Large intestine (tissue), 3 donors: ENCODE measurements at regions not wholly inside any gene's neighbourhood (a gene's known extent, or its start where the extent isn't known, plus 50 kb on each side); places are given as distances from the start of the nearest gene placed in this dataset.
"Not testable (repeated sequence)": the region's sequence is repeated elsewhere in the genome, so short reads cannot be mapped to it uniquely, and the experiment has no call there.

Source experiments
- DNase-seq, 2 donors: peaks; one replicate each; pipeline versions ENCODE4 v3.0.0 to v3.0.0-alpha.2; 2013
- H3K27ac ChIP-seq: one replicate; pipeline ENCODE4 v1.5.1; 2013; ENCODE audit warnings: low read length
- H3K27me3 ChIP-seq: 2 replicates; pipeline ENCODE4 v1.6.1; 2013; ENCODE audit warnings: low read length; ENCODE audit not compliant: control insufficient read depth, insufficient read depth
- H3K36me3 ChIP-seq: 2 replicates; pipeline ENCODE4 v1.6.1; 2013; ENCODE audit warnings: low read length; ENCODE audit not compliant: control insufficient read depth, insufficient read depth
- H3K4me1 ChIP-seq: one replicate; pipeline ENCODE4 v1.6.1; 2013; ENCODE audit warnings: low read length; ENCODE audit not compliant: control insufficient read depth, insufficient read depth
- H3K4me3 ChIP-seq: one replicate; pipeline ENCODE4 v1.5.1; 2013; ENCODE audit warnings: low read length
- H3K9me3 ChIP-seq: one replicate; pipeline ENCODE4 v1.6.1; 2013; ENCODE audit warnings: mild to moderate bottlenecking, low read depth, low read length, moderate library complexity; ENCODE audit not compliant: control insufficient read depth
- WGBS: methylation state at CpG from one replicate; pipeline ENCODE4 v1.1.5; 2013; ENCODE audit warnings: low lambda C conversion rate; ENCODE audit not compliant: insufficient coverage; 5-methylcytosine and 5-hydroxymethylcytosine counted together

- WGBS, result no CpG with 5 or more reads among the region's 5 CpGs
Measured at GRCh38 chr1:144021690-144022384, 50.1 kb upstream of the FAM72C start.

More at GRCh38 chr1:144021690-144022384, 50.1 kb upstream of the FAM72C start:
- H3K27me3 ChIP-seq, H3K36me3 ChIP-seq, H3K4me3 ChIP-seq, H3K9me3 ChIP-seq, H3K4me1 ChIP-seq, H3K27ac ChIP-seq, DNase-seq: not testable (repeated sequence)
